Epithelial cell of esophagus (primary cell): ENCODE measurements at regions not wholly inside any gene's neighbourhood (a gene's known extent, or its start where the extent isn't known, plus 50 kb on each side); places are given as distances from the start of the nearest gene placed in this dataset.

Experiments
- DNase-seq: peaks from one replicate; pipeline ENCODE4 v3.0.0; 2010; ENCODE audit warnings: low read depth
- H3K4me3 ChIP-seq: 2 replicates; pipeline ENCODE4 v1.5.1; 2011; ENCODE audit warnings: mild to moderate bottlenecking, low read length, control low read depth
- CTCF ChIP-seq: IDR thresholded peaks from 2 replicates; pipeline ENCODE4 v1.5.1; 2011; ENCODE audit warnings: low read depth, mild to moderate bottlenecking, low read length, control low read depth, inconsistent platforms; ENCODE audit not compliant: insufficient read depth; ENCODE audit errors: missing control alignments

- DNase-seq = no peak
- H3K4me3 ChIP-seq = no peak overlapping the region
- TF ChIP-seq CTCF = no peak
These were observed 58.0 kb upstream of the COPS8 start for GRCh38 chr2:237027712-237028029.

- no peak for DNase-seq
- no peak for TF ChIP-seq CTCF
- H3K4me3 ChIP-seq = no peak overlapping the region
These were observed 55.3 kb upstream of the COPS8 start for GRCh38 chr2:237030382-237030781.

GRCh38 chr2:237033536-237034060 is 52.1 kb upstream of the COPS8 start:
- DNase-seq = no peak
- no peak for TF ChIP-seq CTCF
- no peak overlapping the region for H3K4me3 ChIP-seq

- H3K4me3 ChIP-seq = no peak overlapping the region
- no peak for TF ChIP-seq CTCF
- DNase-seq = no peak
These were observed 49.8 kb upstream of the COPS8 start for GRCh38 chr2:237035781-237036475.
